Left lung (tissue), 4 donors: ENCODE measurements at regions not wholly inside any gene's neighbourhood (a gene's known extent, or its start where the extent isn't known, plus 50 kb on each side); places are given as distances from the start of the nearest gene placed in this dataset.

ENCODE experiments used
- ATAC-seq: fragments of 200-7000 bp; cut with Tn5 transposase; one replicate; pipeline ENCODE4 v1.9.1; 2020; ENCODE audit warnings: moderate library complexity
- DNase-seq, 4 donors: peaks; one replicate each; pipeline ENCODE4 v3.0.0-alpha.2; 2013 to 2020
- H3K27ac ChIP-seq, 2 donors: fragments of 200-600 bp; sonication (generic) in 1 of 2; one replicate each; pipeline versions ENCODE4 v1.5.0 to v1.8.0; 2020 to 2021
- H3K27me3 ChIP-seq, 2 donors: fragments of 200-600 bp; sonication (generic) in 1 of 2; one replicate each; pipeline versions ENCODE4 v1.5.0 to v1.8.0; 2020 to 2021
- H3K36me3 ChIP-seq, 2 donors: fragments of 200-600 bp; sonication (generic) in 1 of 2; one replicate each; pipeline versions ENCODE4 v1.5.0 to v1.8.0; 2020 to 2021
- H3K4me1 ChIP-seq, 2 donors: fragments of 200-600 bp; one replicate each; pipeline ENCODE4 v1.8.0; 2021
- H3K4me3 ChIP-seq, 2 donors: fragments of 200-600 bp; sonication (generic) in 1 of 2; one replicate each; pipeline versions ENCODE4 v1.5.0 to v1.8.0; 2020 to 2021; ENCODE audit warnings: mild to moderate bottlenecking in 1 of 2
- H3K9me3 ChIP-seq, 2 donors: fragments of 200-600 bp; sonication (generic) in 1 of 2; one replicate each; pipeline versions ENCODE4 v1.5.0 to v1.8.0; 2020 to 2021
- intact Hi-C, 2 donors: fragments of 100-400 bp; cut with DNase I; formaldehyde crosslinking; loops; one replicate each; pipeline versions ENCODE4 v1.11.2 to v1.14.2; 2022
- TF ChIP-seq, protein P1 (sequence below), 2 donors: fragments of 200-600 bp; sonication (generic) in 1 of 2; IDR thresholded peaks; one replicate each; pipeline versions ENCODE4 v1.5.0 to v1.8.0; 2021; ENCODE audit warnings: antibody characterized with exemption in 2 of 2
- donor health status: DM: no; HTN: yes; CAD: no.
- donor health status: DM: no; HTN: no; CAD: no.

GRCh38 chr15:87767516-87767915, 489.0 kb downstream of the NTRK3 start:
- H3K27me3 ChIP-seq, result no peaks in the 10 kb centered on the region
- no peak overlapping the region for H3K27ac ChIP-seq
- peaks cover 0 to 2% of the 10 kb centered on the region in 2 donors for H3K9me3 ChIP-seq
- H3K4me1 ChIP-seq, result peaks cover 0 to 6% of the 10 kb centered on the region in 2 donors
- TF ChIP-seq, protein P1, sequence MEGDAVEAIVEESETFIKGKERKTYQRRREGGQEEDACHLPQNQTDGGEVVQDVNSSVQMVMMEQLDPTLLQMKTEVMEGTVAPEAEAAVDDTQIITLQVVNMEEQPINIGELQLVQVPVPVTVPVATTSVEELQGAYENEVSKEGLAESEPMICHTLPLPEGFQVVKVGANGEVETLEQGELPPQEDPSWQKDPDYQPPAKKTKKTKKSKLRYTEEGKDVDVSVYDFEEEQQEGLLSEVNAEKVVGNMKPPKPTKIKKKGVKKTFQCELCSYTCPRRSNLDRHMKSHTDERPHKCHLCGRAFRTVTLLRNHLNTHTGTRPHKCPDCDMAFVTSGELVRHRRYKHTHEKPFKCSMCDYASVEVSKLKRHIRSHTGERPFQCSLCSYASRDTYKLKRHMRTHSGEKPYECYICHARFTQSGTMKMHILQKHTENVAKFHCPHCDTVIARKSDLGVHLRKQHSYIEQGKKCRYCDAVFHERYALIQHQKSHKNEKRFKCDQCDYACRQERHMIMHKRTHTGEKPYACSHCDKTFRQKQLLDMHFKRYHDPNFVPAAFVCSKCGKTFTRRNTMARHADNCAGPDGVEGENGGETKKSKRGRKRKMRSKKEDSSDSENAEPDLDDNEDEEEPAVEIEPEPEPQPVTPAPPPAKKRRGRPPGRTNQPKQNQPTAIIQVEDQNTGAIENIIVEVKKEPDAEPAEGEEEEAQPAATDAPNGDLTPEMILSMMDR (IDR thresholded peaks at IDR 0.05), result no peak
- intact Hi-C loops, result no loop called here
- no peak for ATAC-seq
- H3K36me3 ChIP-seq, result no peaks in the 10 kb centered on the region
- DNase-seq, result no peak
- H3K4me3 ChIP-seq, result no peak overlapping the region

- TF ChIP-seq, protein P1 (IDR thresholded peaks at IDR 0.05), result no peak
- Histone ChIP-seq H3K36me3 (no peaks in the 10 kb centered on the region), H3K27ac (no peak overlapping the region), H3K27me3 (no peaks in the 10 kb centered on the region), H3K4me3 (no peak overlapping the region), H3K9me3 (peaks cover 0 to 2% of the 10 kb centered on the region in 2 donors), H3K4me1 (peaks cover 0 to 23% of the 10 kb centered on the region in 2 donors)
- DNase-seq (no peak), ATAC-seq (no peak)
- intact Hi-C loops, result no loop called here
Observed at GRCh38 chr15:87764461-87765240, 491.9 kb downstream of the NTRK3 start.

DNA sequence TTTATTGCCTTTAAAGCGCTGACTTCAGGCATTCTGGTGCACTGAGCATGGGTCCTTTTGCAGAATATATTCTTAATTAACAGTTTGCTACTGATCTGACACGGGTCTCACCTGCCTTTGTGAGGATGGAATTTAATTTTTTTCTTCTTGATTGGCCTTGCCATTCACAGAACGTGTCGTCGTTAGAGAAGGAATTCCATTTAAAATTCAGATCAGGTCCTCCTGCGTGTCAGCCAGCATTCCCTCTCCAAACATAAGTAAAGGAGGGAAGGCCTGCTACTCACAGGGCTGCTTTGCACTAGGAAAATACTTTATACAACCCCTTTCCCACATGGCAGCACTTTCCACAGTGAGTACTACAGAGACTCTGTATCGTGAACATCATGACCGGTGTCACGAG, 492.7 kb downstream of the NTRK3 start:
- DNase-seq, result no peak
- Histone ChIP-seq H3K27ac (no peak overlapping the region), H3K4me1 (peaks cover 0 to 24% of the 10 kb centered on the region in 2 donors), H3K36me3 (no peaks in the 10 kb centered on the region), H3K27me3 (no peaks in the 10 kb centered on the region), H3K9me3 (peaks cover 0 to 1% of the 10 kb centered on the region in 2 donors), H3K4me3 (no peak overlapping the region)
- intact Hi-C loops, result no loop called here
- ATAC-seq, result no peak
- TF ChIP-seq, protein P1 (IDR thresholded peaks at IDR 0.05), result no peak

DNA sequence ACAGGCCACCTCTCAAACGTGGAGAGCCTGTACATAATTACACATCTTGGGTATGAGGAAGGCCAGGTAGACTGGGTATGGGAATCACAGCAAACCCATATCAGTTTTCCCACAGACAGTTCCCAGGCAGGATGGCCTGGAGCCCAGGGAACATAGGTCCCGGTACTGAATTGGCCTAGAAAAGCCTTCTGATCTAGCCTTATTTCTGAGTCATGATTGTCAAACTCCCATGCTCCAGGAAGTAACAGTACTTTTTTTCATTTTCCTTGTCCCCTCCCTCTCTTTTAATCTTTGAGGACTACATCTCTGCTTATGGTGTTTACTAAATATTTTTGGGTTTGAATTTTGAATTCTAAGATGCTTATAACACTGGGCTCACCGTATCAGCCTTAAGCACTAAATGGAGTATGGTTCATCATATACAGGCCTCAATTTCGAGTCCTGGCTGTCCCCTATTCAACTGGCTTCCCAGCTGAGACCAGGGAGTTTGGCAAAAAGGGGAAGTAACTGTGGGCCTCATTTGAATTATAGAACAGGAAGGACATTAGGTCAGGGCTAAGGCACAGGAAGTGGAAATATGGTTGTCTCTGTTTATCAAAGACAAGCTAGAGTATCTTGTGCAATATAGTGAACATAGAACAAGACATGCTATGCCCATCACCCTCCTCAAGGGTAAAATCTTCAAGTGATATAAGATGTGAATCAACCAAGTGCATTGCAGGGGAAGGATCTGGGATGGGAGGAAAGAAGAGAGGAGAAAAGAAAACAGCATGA, 494.6 kb downstream of the NTRK3 start:
- TF ChIP-seq, protein P1 (IDR thresholded peaks at IDR 0.05), result peak in 1 of 2 donors; percentile 24
- Histone ChIP-seq H3K36me3 (no peaks in the 10 kb centered on the region), H3K27me3 (no peaks in the 10 kb centered on the region), H3K4me1 (peaks cover 0 to 35% of the 10 kb centered on the region in 2 donors), H3K9me3 (no peaks in the 10 kb centered on the region), H3K4me3 (no peak overlapping the region), H3K27ac (peak overlapping the region in 1 of 2 donors; percentile 87)
- DNase-seq (no peak), ATAC-seq (peak; percentile 64)
- intact Hi-C loops, result no loop called here
